HUES48 (cell line): ENCODE measurements at regions not wholly inside any gene's neighbourhood (a gene's known extent, or its start where the extent isn't known, plus 50 kb on each side); places are given as distances from the start of the nearest gene placed in this dataset.
"Not testable (repeated sequence)": the region's sequence is repeated elsewhere in the genome, so short reads cannot be mapped to it uniquely, and the experiment has no call there.

Source experiments
- H3K27ac ChIP-seq: one replicate; pipeline ENCODE4 v1.7.0; 2013; ENCODE audit warnings: low read depth, low read length, inconsistent platforms
- H3K27me3 ChIP-seq: 2 replicates; pipeline ENCODE4 v1.6.1; 2013; ENCODE audit warnings: mild to moderate bottlenecking, low read length; ENCODE audit not compliant: control insufficient read depth, insufficient read depth
- H3K36me3 ChIP-seq: 2 replicates; pipeline ENCODE4 v1.6.1; 2013; ENCODE audit warnings: low read length; ENCODE audit not compliant: control insufficient read depth, insufficient read depth
- H3K4me1 ChIP-seq: 2 replicates; pipeline ENCODE4 v1.6.1; 2013; ENCODE audit warnings: mild to moderate bottlenecking, low read length; ENCODE audit not compliant: control insufficient read depth, insufficient read depth
- H3K4me3 ChIP-seq: 2 replicates; pipeline ENCODE4 v1.5.1; 2013; ENCODE audit warnings: mild to moderate bottlenecking, low read depth, low read length
- H3K9ac ChIP-seq: 2 replicates; pipeline ENCODE4 v1.6.1; 2013; ENCODE audit warnings: mild to moderate bottlenecking, low read depth, low read length, moderate library complexity
- H3K9me3 ChIP-seq: 2 replicates; pipeline ENCODE4 v1.6.1; 2013; ENCODE audit warnings: low read length; ENCODE audit not compliant: control insufficient read depth, insufficient read depth

DNA sequence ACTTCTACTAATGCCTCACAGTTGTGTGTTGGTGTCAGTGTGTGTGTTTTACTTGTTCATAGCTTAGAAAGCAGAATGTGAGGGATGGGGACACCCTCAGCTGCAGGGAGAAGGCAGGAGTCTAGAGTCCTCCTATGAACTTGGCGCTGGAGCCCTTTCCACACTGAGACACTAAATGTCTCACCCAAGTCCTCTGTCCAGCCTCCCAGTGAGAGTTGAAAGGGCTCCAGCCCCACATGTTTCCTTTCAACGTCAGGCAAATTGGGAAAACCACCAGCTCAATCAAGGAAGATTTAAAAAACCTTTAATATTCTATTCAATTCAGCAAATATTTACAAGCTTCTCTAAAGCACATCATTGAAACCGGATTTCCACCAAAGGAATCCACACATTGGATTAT lies 167.6 kb upstream of the MSX2 start:
- no peaks in the 10 kb centered on the region for H3K27me3 ChIP-seq
- no peaks in the 10 kb centered on the region for H3K4me1 ChIP-seq
- H3K9me3 ChIP-seq = no peaks in the 10 kb centered on the region
- no peaks in the 10 kb centered on the region for H3K36me3 ChIP-seq
- no peak overlapping the region for H3K27ac ChIP-seq
- H3K4me3 ChIP-seq = no peak overlapping the region
- no peak overlapping the region for H3K9ac ChIP-seq

DNA sequence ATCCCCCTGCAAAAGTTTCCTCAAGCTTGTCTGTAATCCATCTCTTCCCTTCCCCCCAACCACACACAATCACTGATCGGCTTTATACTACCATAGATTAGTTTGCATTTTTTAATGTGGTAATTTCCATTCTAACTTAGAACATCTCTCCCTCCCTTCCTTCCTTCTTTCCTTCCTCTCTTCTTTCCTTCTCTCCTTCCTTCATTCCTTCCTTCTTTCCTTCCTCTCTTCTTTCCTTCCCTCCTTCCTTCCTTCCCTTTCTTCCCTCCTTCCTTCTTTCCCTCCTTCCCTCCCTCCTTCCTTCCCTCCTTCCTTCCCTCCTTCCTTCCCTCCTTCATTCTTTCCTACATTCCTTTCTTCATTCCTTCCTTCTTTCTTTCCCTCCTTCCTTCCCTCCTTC lies 166.2 kb upstream of the MSX2 start:
- no peak overlapping the region for H3K9ac ChIP-seq
- no peaks in the 10 kb centered on the region for H3K36me3 ChIP-seq
- H3K4me1 ChIP-seq = no peaks in the 10 kb centered on the region
- no peak overlapping the region for H3K4me3 ChIP-seq
- H3K9me3 ChIP-seq = no peaks in the 10 kb centered on the region
- no peak overlapping the region for H3K27ac ChIP-seq
- no peaks in the 10 kb centered on the region for H3K27me3 ChIP-seq

DNA sequence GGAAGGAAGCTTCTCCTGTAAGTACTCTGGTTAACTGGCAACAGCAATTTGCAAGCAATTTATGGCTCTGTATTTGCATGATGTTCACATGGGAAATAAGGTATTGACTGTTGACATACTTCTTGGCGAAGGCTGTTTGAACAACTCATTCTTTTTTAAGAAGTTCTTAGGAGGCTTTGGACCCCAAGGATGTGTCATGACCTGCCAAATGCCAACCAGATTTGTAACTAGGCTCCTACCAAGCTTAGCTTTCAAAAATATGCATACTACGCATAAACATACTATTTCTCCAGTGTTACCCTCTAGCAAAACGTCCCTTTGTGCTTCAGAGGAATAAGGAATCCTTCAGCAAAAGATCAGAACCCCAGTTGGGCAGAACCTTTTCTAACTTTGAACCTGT lies 165.2 kb upstream of the MSX2 start:
- no peak overlapping the region for H3K4me3 ChIP-seq
- H3K9me3 ChIP-seq = no peaks in the 10 kb centered on the region

DNA sequence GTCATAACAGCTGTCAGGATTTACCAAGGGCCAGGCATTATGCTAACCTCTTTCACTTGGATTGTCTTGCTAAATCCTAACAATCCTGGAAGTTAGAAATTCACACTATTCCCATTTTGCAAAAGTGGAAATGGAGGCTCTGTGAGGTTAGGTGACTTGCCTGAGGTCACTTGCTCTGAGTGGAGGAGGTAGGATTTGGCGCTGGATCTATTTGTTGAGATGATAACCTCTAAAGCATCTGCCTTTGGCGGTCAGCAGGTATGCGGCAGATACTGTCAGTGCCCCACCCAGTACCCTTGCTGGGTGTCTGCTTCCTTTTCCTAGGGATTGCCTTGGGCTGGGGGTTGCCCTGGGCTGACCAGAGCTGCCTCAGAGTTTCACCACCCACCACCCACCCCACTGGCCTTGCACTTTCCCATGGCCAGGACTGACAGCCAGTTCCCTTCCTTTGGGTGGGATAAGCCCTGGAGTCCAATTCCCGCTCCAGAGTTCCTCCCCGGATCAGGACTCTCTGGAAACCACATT lies 164.8 kb upstream of the MSX2 start:
- no peak overlapping the region for H3K27ac ChIP-seq
- no peaks in the 10 kb centered on the region for H3K4me1 ChIP-seq
- no peak overlapping the region for H3K9ac ChIP-seq
- H3K36me3 ChIP-seq = no peaks in the 10 kb centered on the region
- H3K27me3 ChIP-seq = no peaks in the 10 kb centered on the region
- H3K4me3 ChIP-seq = no peak overlapping the region
- H3K9me3 ChIP-seq = no peaks in the 10 kb centered on the region

More for the DNA sequence above, 165.2 kb upstream of the MSX2 start:
- no peaks in the 10 kb centered on the region for H3K4me1 ChIP-seq
- H3K9ac ChIP-seq = no peak overlapping the region
- H3K27ac ChIP-seq = no peak overlapping the region
- H3K27me3 ChIP-seq = no peaks in the 10 kb centered on the region
- H3K36me3 ChIP-seq = no peaks in the 10 kb centered on the region

DNA sequence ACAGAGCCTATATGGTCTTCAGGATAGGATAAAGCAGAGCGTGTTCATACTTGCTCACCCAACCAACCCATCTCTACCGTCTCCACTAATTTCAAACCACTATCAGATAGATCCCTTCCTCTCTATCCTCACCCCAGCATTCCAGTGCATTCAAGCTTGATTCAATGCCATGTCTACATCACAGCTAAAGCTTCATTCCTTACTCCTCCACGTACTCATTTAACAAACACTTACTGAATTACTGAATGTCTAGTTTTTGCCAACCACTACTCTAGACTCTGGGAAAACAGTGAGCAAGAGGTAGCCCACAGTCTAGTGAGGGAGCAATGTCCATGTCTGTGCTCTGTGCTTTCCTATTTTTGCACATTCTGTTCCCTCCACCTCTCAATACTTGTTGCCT lies 163.5 kb upstream of the MSX2 start:
- no peaks in the 10 kb centered on the region for H3K9me3 ChIP-seq
- no peaks in the 10 kb centered on the region for H3K4me1 ChIP-seq
- H3K4me3 ChIP-seq = no peak overlapping the region
- no peaks in the 10 kb centered on the region for H3K27me3 ChIP-seq
- no peak overlapping the region for H3K27ac ChIP-seq
- H3K36me3 ChIP-seq = no peaks in the 10 kb centered on the region
- H3K9ac ChIP-seq = no peak overlapping the region

DNA sequence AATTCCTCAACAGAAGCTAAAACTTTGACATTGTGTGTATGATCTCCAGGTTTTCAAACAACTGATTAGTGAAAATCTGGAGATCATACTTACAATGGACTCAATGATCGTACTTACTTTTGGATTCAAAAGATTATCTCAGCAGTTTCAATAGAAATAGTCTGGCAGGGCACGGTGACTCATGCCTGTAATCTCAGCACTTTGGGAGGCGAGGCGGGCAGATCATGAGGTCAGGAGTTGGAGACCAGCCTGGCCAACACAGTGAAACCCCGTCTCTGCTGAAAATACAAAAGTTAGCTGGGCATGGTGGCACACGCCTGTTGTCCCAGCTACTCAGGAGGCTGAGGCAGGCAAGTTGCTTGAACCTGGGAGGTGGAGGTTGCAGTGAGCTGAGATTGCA lies 161.3 kb upstream of the MSX2 start:
- H3K9ac ChIP-seq, H3K9me3 ChIP-seq, H3K27me3 ChIP-seq, H3K4me1 ChIP-seq, H3K4me3 ChIP-seq, H3K27ac ChIP-seq, H3K36me3 ChIP-seq: not testable (repeated sequence)

DNA sequence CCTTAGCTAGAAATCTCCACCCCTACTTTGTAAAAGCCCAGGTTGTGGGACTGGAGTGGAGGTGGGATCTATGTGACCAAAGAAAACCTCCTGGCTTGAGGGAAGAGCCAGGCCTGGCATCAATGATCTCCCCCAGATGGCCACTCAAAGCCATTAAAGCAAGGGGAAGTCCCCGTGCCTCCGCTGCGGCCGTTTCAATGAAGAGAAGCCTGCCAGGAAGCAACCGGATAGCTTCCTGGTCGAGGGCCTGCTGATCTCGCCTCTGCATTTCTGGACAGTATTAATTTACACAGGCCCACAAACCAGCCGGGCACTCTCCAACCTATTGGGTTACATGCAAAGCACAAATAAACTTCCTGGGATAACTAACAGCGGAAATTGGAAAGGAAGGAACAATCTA lies 160.5 kb upstream of the MSX2 start:
- Histone ChIP-seq H3K9me3 (no peaks in the 10 kb centered on the region), H3K4me3 (no peak overlapping the region), H3K4me1 (no peaks in the 10 kb centered on the region), H3K27me3 (no peaks in the 10 kb centered on the region), H3K27ac (no peak overlapping the region), H3K9ac (no peak overlapping the region), H3K36me3 (no peaks in the 10 kb centered on the region)

DNA sequence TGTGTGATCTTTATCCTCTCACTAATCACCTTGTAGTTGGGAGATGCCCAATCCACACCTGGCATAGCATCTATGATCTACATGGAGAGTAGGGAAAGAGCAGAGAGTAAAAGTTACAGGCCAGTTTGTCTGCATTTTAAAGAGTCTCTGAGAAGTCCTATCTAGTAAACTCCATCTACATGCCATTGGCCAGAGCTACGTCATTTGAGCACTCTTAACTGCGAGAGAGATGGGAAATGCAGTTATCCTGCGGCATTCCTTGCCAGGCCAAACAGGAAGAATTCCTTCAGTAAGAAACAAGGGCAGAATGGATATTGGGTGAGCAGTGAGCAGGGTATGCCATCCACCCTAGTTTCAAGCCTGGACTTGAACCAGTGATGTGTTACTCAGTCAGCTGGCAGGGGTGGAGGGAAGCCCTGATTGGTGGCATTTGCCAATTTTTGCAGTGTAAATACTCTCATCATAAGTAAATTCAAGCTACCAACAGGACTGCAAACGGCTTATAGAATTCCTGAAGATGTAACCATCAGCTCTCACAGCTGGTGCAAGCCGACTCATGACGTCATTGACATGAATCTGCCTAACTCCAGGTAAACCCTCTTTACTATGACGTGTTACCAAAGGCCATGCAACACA lies 156.8 kb upstream of the MSX2 start:
- Histone ChIP-seq H3K27me3 (no peaks in the 10 kb centered on the region), H3K9me3 (no peaks in the 10 kb centered on the region), H3K27ac (no peak overlapping the region)

DNA sequence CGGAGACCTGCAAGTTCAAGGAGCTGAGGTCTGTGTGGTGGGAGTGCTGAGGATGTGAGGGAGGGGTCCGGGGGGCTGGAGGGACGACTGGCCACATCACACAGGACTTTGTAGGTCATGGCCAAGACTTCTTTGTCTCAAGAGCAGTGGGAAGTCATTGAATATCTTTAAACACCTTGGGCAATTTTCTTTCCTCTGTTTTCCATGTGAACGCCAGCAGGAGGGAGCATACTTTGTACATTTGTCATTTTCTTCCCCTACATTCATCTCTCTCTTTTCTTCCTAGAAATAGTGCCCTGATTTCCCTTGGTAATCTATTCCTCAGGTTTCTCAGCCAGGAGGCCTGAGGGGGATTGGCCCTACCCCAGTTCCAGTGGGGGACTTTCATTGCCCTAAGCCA lies 153.7 kb upstream of the MSX2 start:
- H3K36me3 ChIP-seq = no peaks in the 10 kb centered on the region
- no peaks in the 10 kb centered on the region for H3K4me1 ChIP-seq
- H3K9ac ChIP-seq = no peak overlapping the region
- H3K27me3 ChIP-seq = no peaks in the 10 kb centered on the region
- no peak overlapping the region for H3K27ac ChIP-seq
- H3K4me3 ChIP-seq = no peak overlapping the region
- H3K9me3 ChIP-seq = no peaks in the 10 kb centered on the region

More for the DNA sequence above, 156.8 kb upstream of the MSX2 start:
- Histone ChIP-seq H3K4me3 (no peak overlapping the region), H3K36me3 (no peaks in the 10 kb centered on the region), H3K4me1 (no peaks in the 10 kb centered on the region), H3K9ac (no peak overlapping the region)

DNA sequence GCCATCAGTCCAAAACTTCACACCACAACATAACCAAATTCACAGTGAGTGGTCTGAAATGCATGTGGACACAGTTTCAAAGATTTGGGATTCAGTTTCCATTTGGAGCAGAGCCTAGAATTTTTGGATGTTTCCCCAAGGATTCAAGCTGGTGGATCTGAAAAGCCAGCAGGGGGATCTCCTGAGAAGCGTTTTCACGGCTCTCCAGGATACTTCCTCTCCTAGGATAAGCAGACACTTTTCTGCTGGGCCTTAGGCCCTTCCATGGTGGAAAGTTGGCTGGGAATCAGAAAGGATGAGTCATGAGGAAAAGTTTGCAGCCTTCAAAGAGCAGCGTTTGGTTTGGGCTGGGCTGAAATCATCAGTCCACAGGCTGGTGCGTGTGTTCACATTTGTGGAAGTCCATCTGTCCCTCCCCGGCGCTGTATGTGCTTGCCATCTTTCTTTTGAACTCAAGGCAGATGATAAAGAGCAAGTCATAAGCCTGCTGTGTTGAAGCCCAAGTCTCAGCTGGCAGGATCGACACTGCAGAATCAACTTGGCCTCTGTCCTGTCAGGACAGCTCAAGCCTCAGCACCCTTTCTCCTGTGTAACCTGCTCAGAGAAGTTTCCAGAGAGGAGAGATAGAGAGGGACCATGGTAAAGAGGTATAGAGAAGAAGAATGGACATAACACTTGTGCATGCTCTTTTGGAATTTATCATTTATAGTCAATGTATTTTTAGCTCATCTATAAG lies 152.6 kb upstream of the MSX2 start:
- H3K4me1 ChIP-seq = no peaks in the 10 kb centered on the region
- no peak overlapping the region for H3K4me3 ChIP-seq
- no peak overlapping the region for H3K27ac ChIP-seq
- H3K9ac ChIP-seq = no peak overlapping the region
- H3K36me3 ChIP-seq = no peaks in the 10 kb centered on the region
- H3K27me3 ChIP-seq = no peaks in the 10 kb centered on the region
- H3K9me3 ChIP-seq = no peaks in the 10 kb centered on the region

DNA sequence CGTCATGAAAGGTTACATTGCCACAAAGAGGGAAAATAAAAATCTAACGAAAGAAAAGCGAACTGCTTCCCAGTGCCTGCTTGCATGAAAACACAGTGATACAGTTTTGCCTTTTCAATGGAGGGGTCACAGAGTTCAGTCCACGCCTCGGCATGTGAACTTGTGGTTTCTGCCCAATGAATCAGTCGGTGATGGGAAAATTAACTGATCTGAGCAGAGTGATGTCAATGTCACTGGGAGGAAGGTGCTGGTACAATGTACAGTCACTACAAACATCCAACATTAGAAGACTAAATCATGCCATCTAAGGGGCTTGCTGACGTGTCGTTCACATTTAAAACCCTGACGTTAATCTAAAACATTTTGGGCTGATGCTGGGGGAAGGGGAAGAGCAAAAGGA lies 151.8 kb upstream of the MSX2 start:
- no peak overlapping the region for H3K27ac ChIP-seq
- no peak overlapping the region for H3K9ac ChIP-seq
- no peaks in the 10 kb centered on the region for H3K36me3 ChIP-seq
- H3K27me3 ChIP-seq = no peaks in the 10 kb centered on the region
- no peak overlapping the region for H3K4me3 ChIP-seq
- no peaks in the 10 kb centered on the region for H3K4me1 ChIP-seq
- no peaks in the 10 kb centered on the region for H3K9me3 ChIP-seq
